ENCODE measurements at regions not wholly inside any gene's neighbourhood (a gene's known extent, or its start where the extent isn't known, plus 50 kb on each side); places are given as distances from the start of the nearest gene placed in this dataset.

DNA sequence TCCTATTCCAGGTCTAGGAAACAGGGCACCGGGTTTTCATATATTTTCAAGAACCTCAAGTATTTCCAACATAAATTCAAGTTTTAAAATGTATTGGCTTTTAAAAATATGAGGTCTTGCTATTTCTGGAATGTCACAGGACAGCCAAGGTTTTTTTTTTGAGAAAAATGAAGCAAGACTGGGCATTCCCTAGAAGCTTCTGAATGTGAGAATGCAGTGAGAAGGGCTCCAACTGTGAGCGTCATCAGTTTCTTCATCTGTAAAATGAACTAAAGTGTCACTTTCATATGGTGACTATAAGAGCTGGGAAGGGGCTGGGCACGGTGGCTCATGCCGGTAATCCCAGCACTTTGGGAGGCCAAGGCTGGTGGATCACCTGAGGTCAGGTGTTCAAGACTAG is 455.8 kb upstream of the MAF start:
- TF ChIP-seq, protein P1, sequence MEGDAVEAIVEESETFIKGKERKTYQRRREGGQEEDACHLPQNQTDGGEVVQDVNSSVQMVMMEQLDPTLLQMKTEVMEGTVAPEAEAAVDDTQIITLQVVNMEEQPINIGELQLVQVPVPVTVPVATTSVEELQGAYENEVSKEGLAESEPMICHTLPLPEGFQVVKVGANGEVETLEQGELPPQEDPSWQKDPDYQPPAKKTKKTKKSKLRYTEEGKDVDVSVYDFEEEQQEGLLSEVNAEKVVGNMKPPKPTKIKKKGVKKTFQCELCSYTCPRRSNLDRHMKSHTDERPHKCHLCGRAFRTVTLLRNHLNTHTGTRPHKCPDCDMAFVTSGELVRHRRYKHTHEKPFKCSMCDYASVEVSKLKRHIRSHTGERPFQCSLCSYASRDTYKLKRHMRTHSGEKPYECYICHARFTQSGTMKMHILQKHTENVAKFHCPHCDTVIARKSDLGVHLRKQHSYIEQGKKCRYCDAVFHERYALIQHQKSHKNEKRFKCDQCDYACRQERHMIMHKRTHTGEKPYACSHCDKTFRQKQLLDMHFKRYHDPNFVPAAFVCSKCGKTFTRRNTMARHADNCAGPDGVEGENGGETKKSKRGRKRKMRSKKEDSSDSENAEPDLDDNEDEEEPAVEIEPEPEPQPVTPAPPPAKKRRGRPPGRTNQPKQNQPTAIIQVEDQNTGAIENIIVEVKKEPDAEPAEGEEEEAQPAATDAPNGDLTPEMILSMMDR (conservative IDR thresholded peaks at IDR 0.05 in 1 of 2, IDR thresholded peaks at IDR 0.05 in 1 of 2; ENCODE audit: extremely low read depth in 1 of 2, insufficient read depth in 1 of 2, low read depth in 1 of 2, low read length in 2 of 2): no peak
- TF ChIP-seq EZH2 (IDR thresholded peaks at IDR 0.05; ENCODE audit: borderline replicate concordance, low read length): no peak
